ENCODE measurements at regions not wholly inside any gene's neighbourhood (a gene's known extent, or its start where the extent isn't known, plus 50 kb on each side); places are given as distances from the start of the nearest gene placed in this dataset.

DNA sequence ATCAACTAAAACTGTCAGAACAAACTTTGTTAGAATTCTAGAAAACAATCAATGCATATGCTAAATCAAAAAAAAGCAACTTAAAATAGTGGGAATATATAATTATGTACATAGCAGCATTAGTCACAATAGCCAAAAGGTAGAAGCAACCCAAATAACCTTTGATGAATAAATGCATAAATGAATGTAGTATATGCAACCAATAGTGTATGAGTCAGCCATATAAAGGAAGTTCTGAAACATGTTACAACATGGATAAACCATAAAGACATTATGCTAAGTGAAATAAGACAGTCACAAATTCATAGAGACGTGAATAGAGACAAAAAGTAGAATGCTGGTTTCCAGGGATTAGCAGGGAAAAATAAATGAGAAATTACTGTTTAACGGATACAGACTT is 762.8 kb upstream of the INTU start:
- no peak overlapping the region for H3K27ac ChIP-seq
- TF ChIP-seq POLR2AphosphoS5 (IDR thresholded peaks at IDR 0.05; ENCODE audit: insufficient read depth in 1 of 2, low read depth in 1 of 2) (no peak), POLR2A (IDR thresholded peaks at IDR 0.05) (no peak)
- TF ChIP-seq, protein P1, sequence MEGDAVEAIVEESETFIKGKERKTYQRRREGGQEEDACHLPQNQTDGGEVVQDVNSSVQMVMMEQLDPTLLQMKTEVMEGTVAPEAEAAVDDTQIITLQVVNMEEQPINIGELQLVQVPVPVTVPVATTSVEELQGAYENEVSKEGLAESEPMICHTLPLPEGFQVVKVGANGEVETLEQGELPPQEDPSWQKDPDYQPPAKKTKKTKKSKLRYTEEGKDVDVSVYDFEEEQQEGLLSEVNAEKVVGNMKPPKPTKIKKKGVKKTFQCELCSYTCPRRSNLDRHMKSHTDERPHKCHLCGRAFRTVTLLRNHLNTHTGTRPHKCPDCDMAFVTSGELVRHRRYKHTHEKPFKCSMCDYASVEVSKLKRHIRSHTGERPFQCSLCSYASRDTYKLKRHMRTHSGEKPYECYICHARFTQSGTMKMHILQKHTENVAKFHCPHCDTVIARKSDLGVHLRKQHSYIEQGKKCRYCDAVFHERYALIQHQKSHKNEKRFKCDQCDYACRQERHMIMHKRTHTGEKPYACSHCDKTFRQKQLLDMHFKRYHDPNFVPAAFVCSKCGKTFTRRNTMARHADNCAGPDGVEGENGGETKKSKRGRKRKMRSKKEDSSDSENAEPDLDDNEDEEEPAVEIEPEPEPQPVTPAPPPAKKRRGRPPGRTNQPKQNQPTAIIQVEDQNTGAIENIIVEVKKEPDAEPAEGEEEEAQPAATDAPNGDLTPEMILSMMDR (IDR thresholded peaks at IDR 0.05): no peak
- H3K9me3 ChIP-seq: no peaks in the 10 kb centered on the region
- no peak overlapping the region for H3K4me3 ChIP-seq
- no peak for DNase-seq (ENCODE audit: extremely low spot score in 2 of 2)
- no peaks in the 10 kb centered on the region for H3K36me3 ChIP-seq
- H3K27me3 ChIP-seq: no peaks in the 10 kb centered on the region
- intact Hi-C loops (cut with DNase I): no loop called here
- H3K4me1 ChIP-seq: no peaks in the 10 kb centered on the region

GRCh38 chr4:126871810-126872209 is 760.9 kb upstream of the INTU start:
- TF ChIP-seq POLR2AphosphoS5 (IDR thresholded peaks at IDR 0.05; ENCODE audit: insufficient read depth in 1 of 2, low read depth in 1 of 2): no peak
- TF ChIP-seq POLR2A (IDR thresholded peaks at IDR 0.05): no peak
- TF ChIP-seq, protein P1 (IDR thresholded peaks at IDR 0.05): no peak
- H3K27me3 ChIP-seq: no peaks in the 10 kb centered on the region
- H3K9me3 ChIP-seq: no peaks in the 10 kb centered on the region
- DNase-seq (ENCODE audit: extremely low spot score in 2 of 2): no peak
- no peak overlapping the region for H3K27ac ChIP-seq
- no peak overlapping the region for H3K4me3 ChIP-seq
- intact Hi-C loops (cut with DNase I): no loop called here
- no peaks in the 10 kb centered on the region for H3K4me1 ChIP-seq
- no peaks in the 10 kb centered on the region for H3K36me3 ChIP-seq

GRCh38 chr4:126874533-126874932 is 758.2 kb upstream of the INTU start:
- no peaks in the 10 kb centered on the region for H3K27me3 ChIP-seq
- no peak overlapping the region for H3K4me3 ChIP-seq
- H3K27ac ChIP-seq: no peak overlapping the region
- H3K36me3 ChIP-seq: no peaks in the 10 kb centered on the region
- TF ChIP-seq, protein P1 (IDR thresholded peaks at IDR 0.05): no peak
- TF ChIP-seq POLR2AphosphoS5 (IDR thresholded peaks at IDR 0.05; ENCODE audit: insufficient read depth in 1 of 2, low read depth in 1 of 2) (no peak), POLR2A (IDR thresholded peaks at IDR 0.05) (no peak)
- H3K4me1 ChIP-seq: no peaks in the 10 kb centered on the region
- no peak for DNase-seq (ENCODE audit: extremely low spot score in 2 of 2)
- intact Hi-C loops (cut with DNase I): no loop called here
- no peaks in the 10 kb centered on the region for H3K9me3 ChIP-seq

DNA sequence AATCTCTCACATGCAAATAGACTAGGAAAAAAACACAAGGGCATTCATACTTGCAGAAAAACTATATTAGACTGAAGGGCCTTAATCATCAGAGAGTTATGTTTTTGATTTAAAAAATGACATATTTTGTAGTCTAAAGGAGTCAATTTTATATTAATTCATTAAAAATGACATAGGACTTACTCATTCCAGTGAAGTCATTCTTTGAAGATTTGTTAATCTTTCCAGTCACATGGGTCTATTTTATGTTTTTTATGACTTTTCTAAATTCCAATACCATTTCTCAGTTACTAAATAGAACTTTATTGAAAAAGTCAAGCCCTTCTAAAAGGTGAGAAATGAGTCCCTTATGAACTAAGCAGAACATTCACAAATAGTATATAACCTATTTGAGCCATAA is 743.8 kb upstream of the INTU start:
- Histone ChIP-seq H3K9me3 (no peaks in the 10 kb centered on the region), H3K4me1 (no peaks in the 10 kb centered on the region), H3K4me3 (no peak overlapping the region), H3K36me3 (no peaks in the 10 kb centered on the region), H3K27me3 (no peaks in the 10 kb centered on the region), H3K27ac (no peak overlapping the region)
- no peak for TF ChIP-seq POLR2A (IDR thresholded peaks at IDR 0.05)
- no peak for TF ChIP-seq POLR2AphosphoS5 (IDR thresholded peaks at IDR 0.05; ENCODE audit: insufficient read depth in 1 of 2, low read depth in 1 of 2)
- TF ChIP-seq, protein P1 (IDR thresholded peaks at IDR 0.05): no peak
- intact Hi-C loops (cut with DNase I): no loop called here
- no peak for DNase-seq (ENCODE audit: extremely low spot score in 2 of 2)

DNA sequence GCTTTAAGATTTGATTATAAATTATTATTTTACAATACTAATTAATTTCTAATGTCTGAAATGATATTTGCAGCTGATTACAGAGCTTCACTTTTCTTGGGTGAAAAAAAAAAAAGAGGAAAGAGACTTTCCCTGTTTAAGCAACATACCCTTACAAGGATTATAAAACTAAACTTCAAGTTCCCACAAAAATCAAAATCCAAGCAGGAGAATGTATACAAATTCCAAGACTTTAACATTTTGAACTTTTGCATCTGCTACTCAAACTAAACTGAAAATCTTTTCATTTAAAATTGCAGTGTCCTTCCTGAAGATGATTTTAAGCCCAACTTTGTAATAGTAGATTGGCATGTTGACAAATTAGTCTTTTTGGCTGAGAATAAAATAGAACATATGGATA is 742.4 kb upstream of the INTU start:
- no peaks in the 10 kb centered on the region for H3K4me1 ChIP-seq
- intact Hi-C loops (cut with DNase I): no loop called here
- TF ChIP-seq POLR2AphosphoS5 (IDR thresholded peaks at IDR 0.05; ENCODE audit: insufficient read depth in 1 of 2, low read depth in 1 of 2): no peak
- no peaks in the 10 kb centered on the region for H3K27me3 ChIP-seq
- no peaks in the 10 kb centered on the region for H3K9me3 ChIP-seq
- H3K4me3 ChIP-seq: no peak overlapping the region
- H3K36me3 ChIP-seq: no peaks in the 10 kb centered on the region
- no peak overlapping the region for H3K27ac ChIP-seq
- no peak for DNase-seq (ENCODE audit: extremely low spot score in 2 of 2)

DNA sequence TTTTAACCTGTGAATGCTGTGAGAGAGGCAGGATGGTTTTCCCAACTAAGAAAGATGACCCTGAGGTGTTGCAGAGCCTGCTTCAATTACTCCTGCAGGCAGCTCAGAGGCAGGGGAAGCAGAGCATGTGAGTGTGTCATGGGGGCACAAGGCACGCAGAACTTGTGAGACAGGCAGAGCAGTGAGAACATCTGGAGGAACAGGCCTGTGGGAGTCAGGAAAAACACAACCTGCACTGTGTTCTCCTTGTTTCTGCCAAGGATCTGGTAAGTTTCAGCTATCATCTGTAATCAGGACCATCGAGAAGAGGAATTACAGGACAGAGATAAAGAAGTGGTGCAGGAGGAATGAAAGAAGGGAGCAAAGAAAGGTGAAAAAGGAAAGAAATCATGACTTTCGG is 741.8 kb upstream of the INTU start:
- no peak for TF ChIP-seq POLR2AphosphoS5 (IDR thresholded peaks at IDR 0.05; ENCODE audit: insufficient read depth in 1 of 2, low read depth in 1 of 2)
- TF ChIP-seq, protein P1 (IDR thresholded peaks at IDR 0.05): no peak
- TF ChIP-seq POLR2A (IDR thresholded peaks at IDR 0.05): no peak
- no peak for DNase-seq (ENCODE audit: extremely low spot score in 2 of 2)
- Histone ChIP-seq H3K36me3 (no peaks in the 10 kb centered on the region), H3K27me3 (no peaks in the 10 kb centered on the region), H3K9me3 (no peaks in the 10 kb centered on the region), H3K27ac (no peak overlapping the region), H3K4me1 (no peaks in the 10 kb centered on the region), H3K4me3 (no peak overlapping the region)
- intact Hi-C loops (cut with DNase I): no loop called here
